ENCODE measurements at regions not wholly inside any gene's neighbourhood (a gene's known extent, or its start where the extent isn't known, plus 50 kb on each side); places are given as distances from the start of the nearest gene placed in this dataset.

GRCh38 chr6:19454721-19455392 is 382.3 kb upstream of the ID4 start:
- no peaks in the 10 kb centered on the region for H3K36me3 ChIP-seq (ENCODE audit: control insufficient read depth, insufficient read depth, low read length)
- no peak overlapping the region for H3K4me2 ChIP-seq (ENCODE audit: low read length)
- H2AFZ ChIP-seq = no peak overlapping the region
- TF ChIP-seq, protein P1, sequence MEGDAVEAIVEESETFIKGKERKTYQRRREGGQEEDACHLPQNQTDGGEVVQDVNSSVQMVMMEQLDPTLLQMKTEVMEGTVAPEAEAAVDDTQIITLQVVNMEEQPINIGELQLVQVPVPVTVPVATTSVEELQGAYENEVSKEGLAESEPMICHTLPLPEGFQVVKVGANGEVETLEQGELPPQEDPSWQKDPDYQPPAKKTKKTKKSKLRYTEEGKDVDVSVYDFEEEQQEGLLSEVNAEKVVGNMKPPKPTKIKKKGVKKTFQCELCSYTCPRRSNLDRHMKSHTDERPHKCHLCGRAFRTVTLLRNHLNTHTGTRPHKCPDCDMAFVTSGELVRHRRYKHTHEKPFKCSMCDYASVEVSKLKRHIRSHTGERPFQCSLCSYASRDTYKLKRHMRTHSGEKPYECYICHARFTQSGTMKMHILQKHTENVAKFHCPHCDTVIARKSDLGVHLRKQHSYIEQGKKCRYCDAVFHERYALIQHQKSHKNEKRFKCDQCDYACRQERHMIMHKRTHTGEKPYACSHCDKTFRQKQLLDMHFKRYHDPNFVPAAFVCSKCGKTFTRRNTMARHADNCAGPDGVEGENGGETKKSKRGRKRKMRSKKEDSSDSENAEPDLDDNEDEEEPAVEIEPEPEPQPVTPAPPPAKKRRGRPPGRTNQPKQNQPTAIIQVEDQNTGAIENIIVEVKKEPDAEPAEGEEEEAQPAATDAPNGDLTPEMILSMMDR (IDR thresholded peaks at IDR 0.05) = no peak
- H3K4me1 ChIP-seq = no peaks in the 10 kb centered on the region
- H3K4me3 ChIP-seq (ENCODE audit: low read depth, low read length) = no peak overlapping the region
- H3K27me3 ChIP-seq (ENCODE audit: control insufficient read depth, insufficient read depth, low read length) = no peaks in the 10 kb centered on the region
- H3K9ac ChIP-seq = no peak overlapping the region
- no peaks in the 10 kb centered on the region for H3K79me2 ChIP-seq
- no peaks in the 10 kb centered on the region for H3K9me3 ChIP-seq (ENCODE audit: control insufficient read depth, low read length)
- H3K27ac ChIP-seq = no peak overlapping the region

GRCh38 chr6:19463250-19463649 is 373.9 kb upstream of the ID4 start:
- H3K4me3 ChIP-seq (ENCODE audit: low read depth, low read length) = no peak overlapping the region
- no peaks in the 10 kb centered on the region for H3K9me3 ChIP-seq (ENCODE audit: control insufficient read depth, low read length)
- TF ChIP-seq, protein P1 (IDR thresholded peaks at IDR 0.05) = no peak
- H3K4me1 ChIP-seq = no peaks in the 10 kb centered on the region
- no peak overlapping the region for H3K9ac ChIP-seq
- no peaks in the 10 kb centered on the region for H3K79me2 ChIP-seq
- no peaks in the 10 kb centered on the region for H3K27me3 ChIP-seq (ENCODE audit: control insufficient read depth, insufficient read depth, low read length)
- H2AFZ ChIP-seq = no peak overlapping the region
- no peak overlapping the region for H3K4me2 ChIP-seq (ENCODE audit: low read length)
- H3K27ac ChIP-seq = no peak overlapping the region
- no peaks in the 10 kb centered on the region for H3K36me3 ChIP-seq (ENCODE audit: control insufficient read depth, insufficient read depth, low read length)

- TF ChIP-seq, protein P1 (IDR thresholded peaks at IDR 0.05) = no peak
- no peak overlapping the region for H3K27ac ChIP-seq
- H3K9ac ChIP-seq = no peak overlapping the region
- no peak overlapping the region for H3K4me2 ChIP-seq (ENCODE audit: low read length)
- H3K4me3 ChIP-seq (ENCODE audit: low read depth, low read length) = no peak overlapping the region
- no peak overlapping the region for H2AFZ ChIP-seq
- no peaks in the 10 kb centered on the region for H3K27me3 ChIP-seq (ENCODE audit: control insufficient read depth, insufficient read depth, low read length)
- no peaks in the 10 kb centered on the region for H3K36me3 ChIP-seq (ENCODE audit: control insufficient read depth, insufficient read depth, low read length)
- no peaks in the 10 kb centered on the region for H3K4me1 ChIP-seq
- H3K9me3 ChIP-seq (ENCODE audit: control insufficient read depth, low read length) = no peaks in the 10 kb centered on the region
- H3K79me2 ChIP-seq = no peaks in the 10 kb centered on the region
These were observed 373.2 kb upstream of the ID4 start for GRCh38 chr6:19463925-19464324.

GRCh38 chr6:19465256-19465655 is 371.9 kb upstream of the ID4 start:
- Histone ChIP-seq H3K4me3 (ENCODE audit: low read depth, low read length) (no peak overlapping the region), H3K4me2 (ENCODE audit: low read length) (no peak overlapping the region), H3K9ac (no peak overlapping the region), H3K27me3 (ENCODE audit: control insufficient read depth, insufficient read depth, low read length) (no peaks in the 10 kb centered on the region), H2AFZ (no peak overlapping the region), H3K36me3 (ENCODE audit: control insufficient read depth, insufficient read depth, low read length) (no peaks in the 10 kb centered on the region), H3K27ac (no peak overlapping the region), H3K79me2 (no peaks in the 10 kb centered on the region), H3K9me3 (ENCODE audit: control insufficient read depth, low read length) (no peaks in the 10 kb centered on the region), H3K4me1 (no peaks in the 10 kb centered on the region)
- TF ChIP-seq, protein P1 (IDR thresholded peaks at IDR 0.05) = no peak

DNA sequence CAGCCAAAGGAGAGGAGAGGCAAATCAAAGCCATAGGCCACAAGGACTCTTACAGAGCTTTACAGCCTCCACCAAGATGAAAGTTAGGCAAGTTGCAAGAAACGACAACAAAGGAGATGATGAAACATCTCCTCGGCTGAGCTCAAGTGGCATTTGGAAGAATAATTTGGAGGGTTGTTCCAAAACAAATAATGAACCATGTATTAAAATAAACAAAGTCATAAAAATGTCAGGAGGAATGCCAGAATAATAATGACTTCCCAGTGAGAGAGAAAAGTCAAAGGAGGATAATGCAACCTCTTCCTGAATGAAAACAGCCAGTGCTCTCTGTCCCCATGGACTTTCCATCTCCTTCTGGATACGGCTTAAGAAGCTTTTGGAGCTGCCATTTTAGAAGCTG is 371.4 kb upstream of the ID4 start:
- H3K9me3 ChIP-seq (ENCODE audit: control insufficient read depth, low read length) = no peaks in the 10 kb centered on the region
- no peak overlapping the region for H2AFZ ChIP-seq
- no peak overlapping the region for H3K4me2 ChIP-seq (ENCODE audit: low read length)
- no peak overlapping the region for H3K9ac ChIP-seq
- H3K4me1 ChIP-seq = no peaks in the 10 kb centered on the region
- no peaks in the 10 kb centered on the region for H3K36me3 ChIP-seq (ENCODE audit: control insufficient read depth, insufficient read depth, low read length)
- no peak overlapping the region for H3K27ac ChIP-seq
- TF ChIP-seq, protein P1 (IDR thresholded peaks at IDR 0.05) = no peak
- H3K4me3 ChIP-seq (ENCODE audit: low read depth, low read length) = no peak overlapping the region
- no peaks in the 10 kb centered on the region for H3K27me3 ChIP-seq (ENCODE audit: control insufficient read depth, insufficient read depth, low read length)
- H3K79me2 ChIP-seq = no peaks in the 10 kb centered on the region

Data from parathyroid adenoma (tissue), 2 donors.